ENCODE measurements at regions not wholly inside any gene's neighbourhood (a gene's known extent, or its start where the extent isn't known, plus 50 kb on each side); places are given as distances from the start of the nearest gene placed in this dataset.

DNA sequence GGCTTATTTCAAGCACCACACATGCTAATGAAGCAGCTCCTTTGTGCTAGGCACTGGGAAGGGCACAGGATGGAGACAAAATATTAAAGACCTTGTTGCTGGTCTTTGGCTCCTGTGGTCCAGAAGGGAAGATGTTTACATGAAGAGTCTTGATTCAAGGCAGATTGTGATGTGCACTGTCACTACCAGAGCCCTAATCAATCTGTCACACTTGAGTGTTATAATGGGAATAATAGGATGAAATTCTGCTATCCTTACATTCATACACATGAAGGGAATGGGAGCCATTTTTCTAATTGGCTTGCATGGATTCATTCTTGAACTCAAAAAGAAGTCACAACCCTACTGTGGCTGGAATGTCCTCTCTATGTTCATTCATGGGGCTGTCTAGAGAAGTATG, 203.0 kb downstream of the SEC61B start (continued):
- TF ChIP-seq GRHL2 (CRISPR knock-in tag; IDR thresholded peaks at IDR 0.05; ENCODE audit: insufficient replicate concordance, severe bottlenecking) (no peak), GABPB1 (CRISPR knock-in tag; IDR thresholded peaks at IDR 0.05) (no peak), NR2C2 (CRISPR knock-in tag; IDR thresholded peaks at IDR 0.05) (no peak), NFE2L1 (CRISPR knock-in tag; IDR thresholded peaks at IDR 0.05) (no peak), MYBL2 (CRISPR knock-in tag; IDR thresholded peaks at IDR 0.05) (no peak), SMAD4 (CRISPR knock-in tag; IDR thresholded peaks at IDR 0.05) (no peak), ZNF232 (CRISPR knock-in tag; IDR thresholded peaks at IDR 0.05) (no peak)

DNA sequence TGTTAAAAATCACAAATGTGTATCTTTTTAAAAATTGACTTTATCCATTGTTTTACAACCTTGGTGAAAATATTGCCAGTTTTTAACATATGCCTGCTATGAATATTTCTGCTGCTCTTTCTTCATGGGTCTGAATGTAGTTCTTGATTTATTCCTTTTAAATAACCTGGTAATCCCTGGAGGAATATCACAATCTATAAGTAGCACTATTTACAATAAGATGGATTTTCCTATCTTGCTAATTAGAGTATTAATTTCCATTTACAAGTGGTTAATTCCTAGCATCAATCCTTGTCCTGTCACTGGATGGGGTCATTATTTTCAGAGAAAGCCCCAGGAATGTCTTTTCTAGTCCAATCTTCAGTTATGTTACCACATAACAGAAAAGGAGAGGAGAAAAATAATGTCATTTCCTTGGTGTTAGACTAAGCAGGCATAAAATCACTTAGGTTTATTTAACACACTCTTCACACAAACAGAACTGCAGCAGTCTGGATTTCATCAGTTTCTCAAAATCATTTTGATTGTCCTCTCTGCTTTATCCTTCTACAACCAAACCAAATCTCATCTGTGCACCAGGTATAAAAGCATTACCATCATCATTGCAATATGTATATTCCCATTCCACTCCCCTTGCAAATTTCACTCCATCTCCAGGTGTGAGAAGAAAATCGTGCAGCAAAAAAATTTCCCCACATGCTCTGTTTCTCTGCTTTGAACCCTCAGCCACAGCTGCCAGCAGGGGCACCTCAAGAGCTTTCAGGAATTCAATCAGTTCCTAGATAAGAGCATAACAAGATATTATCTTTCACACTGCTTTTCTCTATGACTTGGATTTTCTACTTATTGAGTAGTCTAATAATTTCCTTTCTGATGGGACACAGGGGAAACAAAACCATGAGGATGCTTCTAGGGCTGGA, 204.1 kb downstream of the SEC61B start:
- no peak for DNase-seq (ENCODE audit: low spot score)
- Mint-ChIP-seq H3K27ac (no peak overlapping the region), H3K4me3 (no peak overlapping the region), H3K36me3 (no peaks in the 10 kb centered on the region), H3K27me3 (ENCODE audit: low read depth) (no peaks in the 10 kb centered on the region), H3K4me1 (no peaks in the 10 kb centered on the region), H3K9me3 (peaks cover 5% of the 10 kb centered on the region; the same call in 1 of the 2 replicates)
- ChIA-PET CTCF (no interaction called here), POLR2A (no interaction called here)
- ATAC-seq = no peak
- TF ChIP-seq SMAD3 (CRISPR knock-in tag; IDR thresholded peaks at IDR 0.05; ENCODE audit: borderline replicate concordance) (no peak), GTF2I (CRISPR knock-in tag; conservative IDR thresholded peaks at IDR 0.05) (no peak), TEAD4 (CRISPR knock-in tag; IDR thresholded peaks at IDR 0.05) (no peak), ZNF263 (CRISPR knock-in tag; IDR thresholded peaks at IDR 0.05; ENCODE audit: low read depth) (no peak), JAZF1 (CRISPR knock-in tag; IDR thresholded peaks at IDR 0.05) (no peak), ETV6 (CRISPR knock-in tag; IDR thresholded peaks at IDR 0.05) (no peak), ZNF138 (CRISPR knock-in tag; conservative IDR thresholded peaks at IDR 0.05) (no peak), SOX15 (CRISPR knock-in tag; IDR thresholded peaks at IDR 0.05) (no peak), NR3C1 (CRISPR knock-in tag; conservative IDR thresholded peaks at IDR 0.05; ENCODE audit: low read depth) (no peak)
- TF ChIP-seq, protein P1, sequence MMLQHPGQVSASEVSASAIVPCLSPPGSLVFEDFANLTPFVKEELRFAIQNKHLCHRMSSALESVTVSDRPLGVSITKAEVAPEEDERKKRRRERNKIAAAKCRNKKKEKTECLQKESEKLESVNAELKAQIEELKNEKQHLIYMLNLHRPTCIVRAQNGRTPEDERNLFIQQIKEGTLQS (CRISPR knock-in tag; conservative IDR thresholded peaks at IDR 0.05) = no peak
- TF ChIP-seq, protein P2, sequence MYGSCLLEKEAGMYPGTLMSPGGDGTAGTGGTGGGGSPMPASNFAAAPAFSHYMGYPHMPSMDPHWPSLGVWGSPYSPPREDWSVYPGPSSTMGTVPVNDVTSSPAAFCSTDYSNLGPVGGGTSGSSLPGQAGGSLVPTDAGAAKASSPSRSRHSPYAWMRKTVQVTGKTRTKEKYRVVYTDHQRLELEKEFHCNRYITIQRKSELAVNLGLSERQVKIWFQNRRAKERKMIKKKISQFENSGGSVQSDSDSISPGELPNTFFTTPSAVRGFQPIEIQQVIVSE (CRISPR knock-in tag; IDR thresholded peaks at IDR 0.05; ENCODE audit: borderline replicate concordance) = no peak
- TF ChIP-seq, protein P3, sequence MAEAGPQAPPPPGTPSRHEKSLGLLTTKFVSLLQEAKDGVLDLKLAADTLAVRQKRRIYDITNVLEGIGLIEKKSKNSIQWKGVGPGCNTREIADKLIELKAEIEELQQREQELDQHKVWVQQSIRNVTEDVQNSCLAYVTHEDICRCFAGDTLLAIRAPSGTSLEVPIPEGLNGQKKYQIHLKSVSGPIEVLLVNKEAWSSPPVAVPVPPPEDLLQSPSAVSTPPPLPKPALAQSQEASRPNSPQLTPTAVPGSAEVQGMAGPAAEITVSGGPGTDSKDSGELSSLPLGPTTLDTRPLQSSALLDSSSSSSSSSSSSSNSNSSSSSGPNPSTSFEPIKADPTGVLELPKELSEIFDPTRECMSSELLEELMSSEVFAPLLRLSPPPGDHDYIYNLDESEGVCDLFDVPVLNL (CRISPR knock-in tag; IDR thresholded peaks at IDR 0.05; ENCODE audit: borderline replicate concordance, low read depth) = no peak
- TF ChIP-seq, protein P4, sequence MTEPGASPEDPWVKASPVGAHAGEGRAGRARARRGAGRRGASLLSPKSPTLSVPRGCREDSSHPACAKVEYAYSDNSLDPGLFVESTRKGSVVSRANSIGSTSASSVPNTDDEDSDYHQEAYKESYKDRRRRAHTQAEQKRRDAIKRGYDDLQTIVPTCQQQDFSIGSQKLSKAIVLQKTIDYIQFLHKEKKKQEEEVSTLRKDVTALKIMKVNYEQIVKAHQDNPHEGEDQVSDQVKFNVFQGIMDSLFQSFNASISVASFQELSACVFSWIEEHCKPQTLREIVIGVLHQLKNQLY (CRISPR knock-in tag; IDR thresholded peaks at IDR 0.05) = no peak
- TF ChIP-seq, protein P5, sequence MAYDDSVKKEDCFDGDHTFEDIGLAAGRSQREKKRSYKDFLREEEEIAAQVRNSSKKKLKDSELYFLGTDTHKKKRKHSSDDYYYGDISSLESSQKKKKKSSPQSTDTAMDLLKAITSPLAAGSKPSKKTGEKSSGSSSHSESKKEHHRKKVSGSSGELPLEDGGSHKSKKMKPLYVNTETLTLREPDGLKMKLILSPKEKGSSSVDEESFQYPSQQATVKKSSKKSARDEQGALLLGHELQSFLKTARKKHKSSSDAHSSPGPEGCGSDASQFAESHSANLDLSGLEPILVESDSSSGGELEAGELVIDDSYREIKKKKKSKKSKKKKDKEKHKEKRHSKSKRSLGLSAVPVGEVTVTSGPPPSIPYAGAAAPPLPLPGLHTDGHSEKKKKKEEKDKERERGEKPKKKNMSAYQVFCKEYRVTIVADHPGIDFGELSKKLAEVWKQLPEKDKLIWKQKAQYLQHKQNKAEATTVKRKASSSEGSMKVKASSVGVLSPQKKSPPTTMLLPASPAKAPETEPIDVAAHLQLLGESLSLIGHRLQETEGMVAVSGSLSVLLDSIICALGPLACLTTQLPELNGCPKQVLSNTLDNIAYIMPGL (CRISPR knock-in tag; IDR thresholded peaks at IDR 0.05) = no peak
- TF ChIP-seq, protein P6, sequence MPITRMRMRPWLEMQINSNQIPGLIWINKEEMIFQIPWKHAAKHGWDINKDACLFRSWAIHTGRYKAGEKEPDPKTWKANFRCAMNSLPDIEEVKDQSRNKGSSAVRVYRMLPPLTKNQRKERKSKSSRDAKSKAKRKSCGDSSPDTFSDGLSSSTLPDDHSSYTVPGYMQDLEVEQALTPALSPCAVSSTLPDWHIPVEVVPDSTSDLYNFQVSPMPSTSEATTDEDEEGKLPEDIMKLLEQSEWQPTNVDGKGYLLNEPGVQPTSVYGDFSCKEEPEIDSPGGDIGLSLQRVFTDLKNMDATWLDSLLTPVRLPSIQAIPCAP (CRISPR knock-in tag; IDR thresholded peaks at IDR 0.05) = no peak
- TF ChIP-seq, protein P7, sequence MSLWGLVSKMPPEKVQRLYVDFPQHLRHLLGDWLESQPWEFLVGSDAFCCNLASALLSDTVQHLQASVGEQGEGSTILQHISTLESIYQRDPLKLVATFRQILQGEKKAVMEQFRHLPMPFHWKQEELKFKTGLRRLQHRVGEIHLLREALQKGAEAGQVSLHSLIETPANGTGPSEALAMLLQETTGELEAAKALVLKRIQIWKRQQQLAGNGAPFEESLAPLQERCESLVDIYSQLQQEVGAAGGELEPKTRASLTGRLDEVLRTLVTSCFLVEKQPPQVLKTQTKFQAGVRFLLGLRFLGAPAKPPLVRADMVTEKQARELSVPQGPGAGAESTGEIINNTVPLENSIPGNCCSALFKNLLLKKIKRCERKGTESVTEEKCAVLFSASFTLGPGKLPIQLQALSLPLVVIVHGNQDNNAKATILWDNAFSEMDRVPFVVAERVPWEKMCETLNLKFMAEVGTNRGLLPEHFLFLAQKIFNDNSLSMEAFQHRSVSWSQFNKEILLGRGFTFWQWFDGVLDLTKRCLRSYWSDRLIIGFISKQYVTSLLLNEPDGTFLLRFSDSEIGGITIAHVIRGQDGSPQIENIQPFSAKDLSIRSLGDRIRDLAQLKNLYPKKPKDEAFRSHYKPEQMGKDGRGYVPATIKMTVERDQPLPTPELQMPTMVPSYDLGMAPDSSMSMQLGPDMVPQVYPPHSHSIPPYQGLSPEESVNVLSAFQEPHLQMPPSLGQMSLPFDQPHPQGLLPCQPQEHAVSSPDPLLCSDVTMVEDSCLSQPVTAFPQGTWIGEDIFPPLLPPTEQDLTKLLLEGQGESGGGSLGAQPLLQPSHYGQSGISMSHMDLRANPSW (CRISPR knock-in tag; conservative IDR thresholded peaks at IDR 0.05; ENCODE audit: low read depth) = no peak
- TF ChIP-seq, protein P8, sequence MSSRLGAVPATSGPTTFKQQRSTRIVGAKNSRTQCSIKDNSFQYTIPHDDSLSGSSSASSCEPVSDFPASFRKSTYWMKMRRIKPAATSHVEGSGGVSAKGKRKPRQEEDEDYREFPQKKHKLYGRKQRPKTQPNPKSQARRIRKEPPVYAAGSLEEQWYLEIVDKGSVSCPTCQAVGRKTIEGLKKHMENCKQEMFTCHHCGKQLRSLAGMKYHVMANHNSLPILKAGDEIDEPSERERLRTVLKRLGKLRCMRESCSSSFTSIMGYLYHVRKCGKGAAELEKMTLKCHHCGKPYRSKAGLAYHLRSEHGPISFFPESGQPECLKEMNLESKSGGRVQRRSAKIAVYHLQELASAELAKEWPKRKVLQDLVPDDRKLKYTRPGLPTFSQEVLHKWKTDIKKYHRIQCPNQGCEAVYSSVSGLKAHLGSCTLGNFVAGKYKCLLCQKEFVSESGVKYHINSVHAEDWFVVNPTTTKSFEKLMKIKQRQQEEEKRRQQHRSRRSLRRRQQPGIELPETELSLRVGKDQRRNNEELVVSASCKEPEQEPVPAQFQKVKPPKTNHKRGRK (CRISPR knock-in tag; IDR thresholded peaks at IDR 0.05; ENCODE audit: borderline replicate concordance) = no peak
- TF ChIP-seq, protein P9, sequence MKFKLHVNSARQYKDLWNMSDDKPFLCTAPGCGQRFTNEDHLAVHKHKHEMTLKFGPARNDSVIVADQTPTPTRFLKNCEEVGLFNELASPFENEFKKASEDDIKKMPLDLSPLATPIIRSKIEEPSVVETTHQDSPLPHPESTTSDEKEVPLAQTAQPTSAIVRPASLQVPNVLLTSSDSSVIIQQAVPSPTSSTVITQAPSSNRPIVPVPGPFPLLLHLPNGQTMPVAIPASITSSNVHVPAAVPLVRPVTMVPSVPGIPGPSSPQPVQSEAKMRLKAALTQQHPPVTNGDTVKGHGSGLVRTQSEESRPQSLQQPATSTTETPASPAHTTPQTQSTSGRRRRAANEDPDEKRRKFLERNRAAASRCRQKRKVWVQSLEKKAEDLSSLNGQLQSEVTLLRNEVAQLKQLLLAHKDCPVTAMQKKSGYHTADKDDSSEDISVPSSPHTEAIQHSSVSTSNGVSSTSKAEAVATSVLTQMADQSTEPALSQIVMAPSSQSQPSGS (CRISPR knock-in tag; IDR thresholded peaks at IDR 0.05; ENCODE audit: borderline replicate concordance, low read depth) = no peak

Data from WTC11 (cell line).